Adrenal gland (tissue), 5 donors: ENCODE measurements at regions not wholly inside any gene's neighbourhood (a gene's known extent, or its start where the extent isn't known, plus 50 kb on each side); places are given as distances from the start of the nearest gene placed in this dataset.

ENCODE experiments used
- CTCF ChIP-seq, 6 experiments: fragments of 450-650 bp in 4 of 6; fragments of 200-600 bp in 2 of 6; sonication (generic) in 1 of 6; IDR thresholded peaks; 1 replicate in 5 of 6; 2 replicates in 1 of 6; pipeline versions ENCODE4 v1.5.1 to v1.8.0; 2016 to 2021; ENCODE audit warnings: antibody characterized with exemption in 6 of 6, mild to moderate bottlenecking in 2 of 6, moderate library complexity in 1 of 6
- POLR2A ChIP-seq, 2 donors: fragments of 450-650 bp; IDR thresholded peaks; one replicate each; pipeline ENCODE4 v1.6.1; 2017; ENCODE audit warnings: antibody characterized with exemption in 2 of 2, mild to moderate bottlenecking in 2 of 2, moderate library complexity in 1 of 2
- donor health status: DM: no; HTN: no; CAD: no.

GRCh38 chr2:129062146-129062912 lies 743.7 kb upstream of the HS6ST1 start:
- TF ChIP-seq CTCF (IDR thresholded peaks at IDR 0.05) (no peak), POLR2A (IDR thresholded peaks at IDR 0.05) (no peak)
